GM18517 (cell line): ENCODE measurements at regions not wholly inside any gene's neighbourhood (a gene's known extent, or its start where the extent isn't known, plus 50 kb on each side); places are given as distances from the start of the nearest gene placed in this dataset.

Experiments
- ATAC-seq: cut with Tn5 transposase; IDR thresholded peaks from one replicate; pipeline ENCODE4 v1.9.1; 2021; ENCODE audit warnings: mild to moderate bottlenecking, moderate library complexity; ENCODE audit not compliant: unreplicated experiment

DNA sequence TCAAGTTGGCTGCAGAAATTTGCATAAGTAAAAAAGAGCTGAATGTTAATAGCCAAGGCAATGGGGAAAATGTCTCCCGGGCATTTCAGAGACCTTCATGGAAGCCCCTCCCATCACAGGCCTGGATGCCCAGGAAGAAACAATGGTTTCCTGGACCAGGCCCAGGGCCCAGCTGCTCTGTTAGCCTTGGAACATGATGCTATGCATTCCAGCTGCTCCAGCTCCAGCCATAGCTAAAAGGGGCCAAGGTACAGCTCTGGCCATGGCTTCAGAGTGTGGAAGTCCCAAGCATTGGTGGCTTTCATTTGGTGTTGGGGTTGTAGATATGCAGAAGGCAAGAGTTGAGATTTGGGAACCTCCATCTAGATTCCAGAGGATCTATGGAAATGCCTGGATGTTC, 508.3 kb downstream of the SPRY1 start:
- no peak for ATAC-seq

DNA sequence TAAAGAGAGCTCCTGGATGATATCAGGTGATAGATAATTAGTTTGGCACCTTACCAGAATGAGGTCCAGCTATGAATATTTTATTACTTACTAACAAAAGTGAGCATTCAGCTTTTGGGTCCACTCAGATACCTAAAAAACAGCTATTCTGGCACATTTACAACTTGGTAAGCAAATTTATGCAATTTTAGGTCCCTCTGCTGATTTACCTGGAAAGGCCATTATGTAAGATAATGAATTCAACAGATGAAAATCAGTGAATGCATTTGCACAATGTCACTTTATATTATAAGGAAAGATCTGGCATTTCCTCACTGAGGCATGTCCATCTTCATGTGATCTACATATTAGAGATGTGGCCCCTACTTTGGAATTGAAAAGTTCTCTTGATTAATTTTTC, 517.0 kb downstream of the SPRY1 start:
- ATAC-seq = no peak

DNA sequence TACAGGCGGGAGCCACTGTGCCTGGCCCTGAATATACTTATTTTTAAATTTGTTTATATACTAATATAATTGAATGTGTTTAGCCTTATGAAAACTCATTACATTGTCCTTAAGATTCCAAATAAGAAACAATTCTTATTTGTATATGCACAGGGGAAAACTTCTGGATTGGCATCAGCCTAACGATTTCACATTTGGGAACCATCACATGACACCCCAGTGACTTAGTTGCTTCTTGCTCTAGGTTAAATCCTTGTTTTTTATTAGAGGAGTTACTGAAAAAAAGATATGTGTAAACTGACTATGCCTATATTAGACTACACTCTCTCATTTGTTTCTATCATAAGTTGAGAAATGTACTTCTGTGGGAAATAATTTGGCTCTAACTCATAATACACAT, 520.2 kb downstream of the SPRY1 start:
- no peak for ATAC-seq

DNA sequence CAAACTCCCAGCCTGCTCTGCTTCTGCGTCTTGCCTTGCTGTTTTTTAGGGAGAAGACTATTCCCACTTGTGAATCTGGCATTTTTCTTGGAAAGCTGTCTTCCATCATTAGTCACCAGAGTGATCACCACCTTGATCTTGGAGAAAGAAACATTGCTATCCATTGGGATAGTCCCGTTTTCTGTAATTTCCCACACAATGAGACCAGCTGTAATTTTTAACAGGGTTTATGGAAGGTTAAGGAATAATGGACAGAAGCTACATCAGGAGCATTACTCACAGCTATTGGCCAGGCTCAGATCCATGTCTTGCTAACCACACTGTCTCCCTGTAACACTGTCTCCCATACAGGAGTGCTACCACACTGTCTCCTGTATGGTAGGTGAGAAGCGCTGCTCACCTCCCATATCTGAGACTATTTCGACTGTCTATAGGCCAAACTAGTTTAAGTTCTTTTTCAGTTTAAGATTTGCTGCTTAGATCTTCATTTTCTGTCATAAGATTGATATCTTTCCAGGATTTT, 523.0 kb downstream of the SPRY1 start:
- no peak for ATAC-seq

DNA sequence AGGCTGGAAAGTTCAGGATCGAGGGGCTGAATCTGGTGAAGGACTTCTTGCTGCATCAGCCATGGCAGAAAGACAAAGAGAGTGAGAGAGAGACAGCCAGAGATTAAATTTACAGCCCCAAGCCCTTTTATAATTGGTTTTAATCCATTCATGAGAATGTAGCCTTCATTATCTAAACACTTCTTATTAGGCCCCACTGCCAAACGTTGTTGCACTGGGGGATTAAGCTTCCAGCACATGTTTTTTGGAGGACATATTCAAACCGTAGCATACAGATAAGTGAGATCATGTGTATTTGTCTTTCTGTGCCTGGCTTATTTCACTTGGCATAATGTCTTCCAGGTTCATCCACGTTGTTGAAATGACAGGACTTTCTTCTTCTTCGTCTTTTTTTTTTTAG, 524.7 kb downstream of the SPRY1 start:
- ATAC-seq = no peak

DNA sequence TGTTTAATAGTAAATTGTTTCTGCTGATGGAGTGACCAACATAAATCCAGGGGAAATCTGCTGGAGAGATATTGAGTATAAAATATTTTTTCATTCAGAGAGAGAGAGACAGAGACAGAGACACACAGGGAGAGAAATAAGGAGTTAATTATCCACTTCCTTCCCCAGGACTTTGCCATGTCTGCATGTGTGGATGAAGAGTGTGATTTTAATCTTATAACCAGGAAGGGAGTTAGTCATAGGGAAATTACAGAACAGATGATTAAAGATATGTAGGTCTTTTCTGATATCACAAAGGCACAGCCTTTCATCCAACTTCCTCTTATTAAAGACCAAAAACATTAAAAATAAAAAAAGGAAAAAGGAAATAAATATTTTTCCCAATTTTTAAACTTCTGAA, 526.3 kb downstream of the SPRY1 start:
- ATAC-seq = no peak

DNA sequence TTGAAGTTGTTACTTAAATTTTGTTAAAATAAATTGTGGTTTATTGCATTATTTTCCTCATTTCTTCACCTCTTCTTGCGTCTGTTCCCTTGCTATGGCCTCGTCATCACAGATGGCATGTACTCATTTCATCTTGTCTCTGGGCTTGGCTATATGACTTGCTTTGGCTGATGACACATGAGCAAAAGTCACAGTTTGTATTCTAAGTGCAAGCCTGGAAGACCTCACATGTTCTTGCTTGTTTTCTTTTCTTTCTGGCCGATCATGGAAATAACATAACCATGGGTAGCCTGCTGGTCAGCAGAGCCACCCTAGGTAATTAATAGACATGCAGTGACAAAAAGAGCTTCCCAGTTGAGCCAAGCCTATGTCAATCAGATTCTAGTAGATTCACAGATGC, 527.9 kb downstream of the SPRY1 start:
- ATAC-seq = no peak

DNA sequence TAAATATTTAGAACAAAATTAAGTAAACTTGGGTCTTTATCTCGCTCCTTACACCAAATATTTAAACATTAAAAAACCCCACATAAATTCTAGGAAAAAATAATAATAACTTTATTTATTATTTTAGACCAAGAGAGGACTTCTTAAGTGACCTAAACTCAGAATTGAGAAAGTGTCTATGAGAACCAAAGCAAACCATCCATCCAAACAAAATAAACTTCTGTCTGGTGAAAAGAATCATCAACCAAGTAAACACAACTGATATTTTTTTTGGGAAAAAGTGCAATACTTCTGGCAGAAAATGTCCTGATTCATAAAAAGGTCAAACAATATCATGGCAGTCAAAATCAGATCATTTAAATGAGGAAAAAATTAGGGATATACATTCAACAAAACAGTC, 533.0 kb downstream of the SPRY1 start:
- no peak for ATAC-seq

DNA sequence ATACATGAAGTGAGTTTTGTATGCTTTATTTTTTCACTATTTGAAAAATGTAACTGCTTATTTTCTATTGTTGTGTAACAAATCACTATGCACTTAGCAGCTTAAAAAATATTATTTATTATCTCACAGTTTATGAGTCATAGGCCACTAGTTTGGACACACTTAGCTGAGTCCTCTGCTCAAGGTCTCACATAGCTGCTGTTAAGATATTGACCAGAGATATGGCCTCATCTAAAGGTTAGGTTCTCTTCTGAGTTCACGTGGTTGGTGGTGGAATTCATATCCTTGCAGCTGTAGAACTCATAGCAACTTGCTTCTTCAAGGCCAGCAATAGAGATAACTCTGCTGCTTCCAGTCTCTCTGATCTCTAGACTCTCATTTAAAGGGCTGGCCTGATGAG, 534.4 kb downstream of the SPRY1 start:
- ATAC-seq = no peak

DNA sequence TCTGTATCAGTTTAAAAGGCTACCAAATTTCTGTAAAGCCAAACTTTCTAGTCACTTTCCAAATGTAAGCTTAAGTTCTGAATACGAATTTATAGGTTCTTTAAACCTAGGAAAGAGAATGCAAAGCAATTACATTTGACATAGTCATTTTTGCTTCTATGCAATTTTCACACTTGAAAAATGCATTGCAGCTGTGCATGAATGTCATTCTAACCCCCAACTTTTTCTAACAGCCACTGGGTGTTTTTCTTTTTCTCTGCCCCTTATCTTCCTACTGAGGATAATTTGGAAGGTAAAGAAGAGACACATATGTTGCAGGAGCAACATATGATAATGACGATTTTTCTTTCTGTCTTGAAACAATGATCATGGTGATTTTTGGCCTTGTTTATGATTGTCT, 537.5 kb downstream of the SPRY1 start:
- ATAC-seq = no peak

DNA sequence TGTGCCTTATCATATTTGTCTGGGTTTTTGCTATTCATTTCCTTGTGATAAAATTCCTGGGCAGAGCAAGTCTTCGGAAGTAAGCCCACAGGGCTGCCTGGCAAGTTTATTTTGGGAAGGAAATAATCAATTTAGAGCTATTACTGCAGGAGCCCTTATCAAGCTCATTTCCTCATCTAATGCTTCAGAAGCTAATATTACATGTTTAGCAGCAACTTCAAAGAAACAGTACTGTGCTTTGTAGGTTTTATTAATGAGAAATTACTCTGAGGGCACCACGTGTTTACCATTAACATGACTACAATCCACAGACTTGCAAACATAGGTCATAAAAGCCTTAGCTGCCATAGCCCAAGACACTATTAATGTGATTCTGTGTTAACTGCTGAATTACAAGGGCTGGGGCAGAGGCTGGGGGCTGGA, 540.0 kb downstream of the SPRY1 start:
- no peak for ATAC-seq

DNA sequence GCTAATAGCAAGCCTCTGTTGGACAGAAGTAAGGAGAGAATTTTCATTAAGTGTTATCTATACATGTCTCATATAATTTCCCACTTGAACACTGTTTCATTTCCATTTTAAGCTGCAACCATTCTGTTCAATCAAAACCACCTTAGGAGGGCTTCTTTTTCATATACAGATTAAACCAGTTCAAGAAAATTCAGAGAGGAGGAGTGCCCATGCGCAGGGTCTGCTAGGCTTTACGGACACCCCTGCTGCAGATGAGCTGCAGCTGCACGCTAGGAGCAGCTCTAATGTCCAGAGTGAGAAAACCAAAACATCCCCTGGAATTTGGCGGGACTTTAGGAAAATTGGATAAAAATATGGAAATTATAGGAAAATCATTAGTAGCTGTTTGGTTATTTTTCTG, 541.0 kb downstream of the SPRY1 start:
- no peak for ATAC-seq

DNA sequence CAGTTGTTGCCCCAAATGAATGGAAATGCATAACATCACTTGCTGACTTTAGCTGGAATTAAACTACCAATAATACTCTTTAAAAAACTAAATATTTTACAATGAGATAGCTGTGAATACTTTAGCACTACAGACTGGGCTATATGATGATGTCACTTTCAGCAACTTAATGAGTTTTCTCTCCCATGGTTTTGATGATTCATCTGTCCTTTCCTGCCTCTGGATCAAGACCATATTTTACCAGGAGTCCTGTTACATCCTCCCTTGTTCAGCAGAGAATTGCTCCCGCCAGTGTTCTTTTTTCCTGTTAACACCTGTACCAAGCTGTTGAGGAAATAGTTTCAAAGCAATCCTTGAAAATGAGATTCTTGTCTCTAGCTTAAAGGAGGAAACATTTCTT, 543.0 kb downstream of the SPRY1 start:
- ATAC-seq = no peak

DNA sequence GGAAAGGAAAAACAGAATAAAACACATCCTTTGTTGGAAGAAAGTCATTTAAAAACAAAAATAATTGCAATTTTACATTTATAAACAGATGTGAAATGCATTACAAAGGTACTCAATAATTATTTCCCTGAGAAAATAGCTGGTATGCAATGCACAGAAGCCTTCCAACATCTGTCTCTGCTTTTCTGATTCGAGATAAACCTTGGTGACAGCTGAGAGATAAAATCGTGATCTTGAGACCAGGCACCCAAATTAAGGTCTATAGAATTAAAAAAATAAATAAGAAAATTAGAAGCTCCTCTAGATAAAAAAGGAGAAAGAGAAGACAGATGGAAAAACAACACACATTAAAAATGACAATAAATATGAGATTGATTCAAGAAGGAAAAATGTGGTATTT, 544.0 kb downstream of the SPRY1 start:
- no peak for ATAC-seq

DNA sequence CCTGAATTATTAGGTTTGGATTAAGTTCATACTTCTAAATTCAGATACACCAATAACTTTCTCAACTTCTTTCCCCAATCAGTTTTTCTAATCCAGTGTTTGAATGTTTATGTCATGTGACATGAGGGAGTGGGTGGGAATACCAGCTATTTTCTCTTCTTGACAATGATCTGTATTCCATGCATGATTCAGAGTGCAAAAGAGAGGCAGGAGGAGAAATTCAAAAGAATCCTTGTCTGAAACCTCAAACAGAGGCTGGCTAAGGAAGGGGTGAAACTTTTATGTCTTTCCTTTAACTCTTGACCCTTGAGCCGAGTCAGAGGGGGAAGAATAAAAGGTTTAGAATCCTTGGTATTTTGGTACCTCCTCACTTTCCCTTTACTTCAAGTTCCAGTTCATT, 544.7 kb downstream of the SPRY1 start:
- ATAC-seq = no peak

DNA sequence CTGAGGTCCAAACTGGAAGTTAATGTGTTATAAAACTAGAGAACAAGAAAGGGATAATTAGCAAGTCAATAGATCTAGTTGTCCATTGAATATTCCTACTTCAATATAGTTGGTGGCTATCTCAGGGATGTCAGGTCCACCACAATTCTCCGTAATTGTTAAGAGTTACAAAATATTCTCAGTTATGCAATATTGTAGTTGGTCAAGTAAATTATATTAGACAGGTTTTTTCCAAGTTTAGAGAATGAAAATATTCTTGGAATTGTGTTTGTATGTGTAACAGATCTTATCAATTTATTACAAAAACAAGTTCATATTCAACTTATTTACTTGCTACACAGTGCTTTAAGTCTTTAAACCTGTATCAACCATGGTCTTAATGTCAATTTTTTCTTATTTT, 547.4 kb downstream of the SPRY1 start:
- no peak for ATAC-seq

DNA sequence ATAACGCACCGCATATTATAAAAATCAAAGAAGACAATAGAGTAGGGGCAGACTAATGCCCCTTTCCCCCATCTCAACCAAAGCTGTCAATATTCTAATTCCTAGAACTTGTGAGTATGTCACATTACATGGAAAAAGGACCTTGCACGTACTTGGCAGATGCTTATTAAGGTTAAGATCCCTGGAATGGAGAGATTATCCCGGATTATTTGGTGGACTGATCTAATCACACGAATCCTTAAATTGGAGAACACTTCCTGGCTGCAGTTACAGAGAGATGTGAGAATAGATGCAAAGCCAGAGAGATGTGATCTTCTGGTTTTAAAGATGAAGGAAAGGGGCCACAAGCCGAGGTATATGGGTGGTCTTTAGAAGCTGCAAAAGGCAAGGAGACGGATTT, 548.7 kb downstream of the SPRY1 start:
- ATAC-seq = no peak

DNA sequence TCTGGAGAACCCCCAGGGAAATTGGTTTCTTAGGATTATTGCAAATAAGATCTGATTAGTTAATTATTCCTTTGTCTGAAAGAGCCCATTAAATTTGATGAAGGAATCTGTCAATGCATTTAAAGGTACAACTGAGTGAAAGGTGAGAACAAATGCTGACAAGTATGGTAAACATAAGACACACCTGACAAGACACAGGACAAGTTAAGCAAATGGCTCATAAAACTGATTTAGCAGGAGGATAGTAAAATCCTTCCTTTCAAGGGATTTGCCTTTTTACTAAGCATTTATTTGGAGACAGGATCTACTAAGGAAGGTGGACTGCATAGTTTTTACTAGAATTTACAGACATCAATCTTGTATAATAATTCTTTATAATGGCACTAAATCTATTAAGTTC, 553.9 kb downstream of the SPRY1 start:
- ATAC-seq = no peak

DNA sequence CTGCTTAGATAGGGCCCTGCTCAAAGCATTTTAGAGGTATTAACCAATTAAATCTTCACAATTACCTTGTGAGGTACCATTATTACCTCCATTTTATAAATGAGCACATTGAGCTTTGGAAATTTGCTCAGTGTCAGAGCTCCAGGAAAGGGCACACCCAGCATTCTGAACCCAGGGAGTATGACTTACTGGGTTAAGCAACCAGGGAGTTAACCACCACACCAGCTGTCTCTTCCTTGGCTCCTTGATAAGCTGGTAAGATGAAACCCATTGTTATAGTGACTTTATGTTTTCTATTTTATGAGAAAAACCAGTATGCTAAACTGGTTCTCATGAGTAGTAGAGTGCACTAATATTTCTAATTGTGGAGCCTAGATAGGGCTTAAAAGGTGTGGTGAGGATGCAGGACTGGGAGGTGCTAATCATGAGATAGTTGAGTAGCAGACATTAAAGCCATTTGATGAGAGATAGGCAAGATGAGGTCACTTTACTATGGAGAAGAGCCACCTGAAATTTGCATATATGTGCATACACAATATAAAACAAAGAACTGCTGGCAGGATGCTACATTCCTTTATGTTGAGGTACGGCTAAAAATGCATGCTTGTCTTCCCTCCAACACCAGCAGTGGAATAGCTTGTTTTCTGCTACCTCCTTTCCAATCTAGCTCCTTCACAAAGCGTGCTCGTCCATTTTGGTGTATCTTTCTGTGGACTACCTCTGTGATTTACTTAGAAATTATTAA, 556.1 kb downstream of the SPRY1 start:
- no peak for ATAC-seq

DNA sequence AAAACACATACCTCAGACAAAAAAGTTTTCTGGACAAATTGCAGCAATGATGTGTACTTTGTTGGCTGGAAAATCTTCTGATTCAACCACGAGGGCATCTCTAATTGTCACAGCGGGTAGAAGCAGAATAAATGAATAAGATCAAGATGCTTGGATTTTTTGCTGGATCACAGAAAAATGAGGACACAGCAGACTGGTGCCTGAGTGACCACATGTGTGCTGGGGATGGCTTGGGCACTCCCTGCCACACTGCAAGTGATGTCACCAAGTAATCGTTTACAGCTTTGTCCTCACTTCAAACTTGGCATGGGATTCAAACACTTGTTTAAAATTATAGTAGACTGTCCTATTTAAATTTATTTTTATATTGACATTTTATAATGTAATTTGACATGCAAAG, 557.0 kb downstream of the SPRY1 start:
- no peak for ATAC-seq

DNA sequence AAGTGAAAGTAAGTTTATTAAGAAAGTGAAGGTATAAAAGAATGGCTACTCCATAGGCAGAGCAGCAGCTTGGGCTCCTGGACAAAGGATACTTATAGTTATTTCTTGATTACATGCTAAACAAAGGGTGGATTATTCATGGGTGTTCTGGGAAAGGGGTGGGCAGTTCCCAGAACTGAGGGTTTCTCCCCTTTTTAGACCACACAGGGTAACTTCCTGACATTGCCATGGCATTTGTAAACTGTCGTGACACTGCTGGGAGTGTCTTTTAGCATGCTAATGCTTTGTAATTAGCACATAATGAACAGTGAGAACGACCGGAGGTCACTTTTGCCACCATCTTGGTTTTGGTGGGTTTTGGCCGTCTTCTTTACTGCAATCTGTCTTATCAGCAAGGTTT, 557.6 kb downstream of the SPRY1 start:
- no peak for ATAC-seq

DNA sequence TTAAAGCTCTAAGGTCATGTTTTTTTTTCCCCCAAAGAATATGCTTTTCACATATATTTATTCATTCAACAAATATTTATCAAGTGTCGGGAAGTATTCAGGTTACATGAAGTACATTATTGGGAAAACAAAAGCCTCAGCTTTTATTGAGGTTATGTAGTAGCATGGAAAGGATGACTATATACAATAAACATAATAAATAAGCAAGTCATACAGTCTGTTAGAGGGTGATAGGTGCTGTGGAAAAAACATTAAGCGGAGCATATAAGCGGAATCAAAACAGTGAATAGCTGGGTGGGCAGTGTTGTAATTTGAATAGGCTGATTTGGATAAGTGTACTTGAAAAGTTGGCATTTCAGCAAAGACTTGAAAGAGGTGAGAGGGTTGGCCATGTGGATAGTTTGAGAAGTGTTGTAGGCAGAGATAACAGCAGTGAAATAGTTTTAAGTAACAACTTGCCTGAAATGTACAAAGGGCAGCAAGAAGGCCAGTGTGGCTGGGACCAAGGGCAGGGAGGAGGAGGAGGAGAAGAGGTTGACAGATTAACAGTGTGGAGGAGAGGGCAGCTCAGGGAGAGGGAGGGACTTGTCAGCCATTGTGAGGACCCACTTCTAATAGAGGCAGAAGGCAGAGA, 558.7 kb downstream of the SPRY1 start:
- no peak for ATAC-seq

DNA sequence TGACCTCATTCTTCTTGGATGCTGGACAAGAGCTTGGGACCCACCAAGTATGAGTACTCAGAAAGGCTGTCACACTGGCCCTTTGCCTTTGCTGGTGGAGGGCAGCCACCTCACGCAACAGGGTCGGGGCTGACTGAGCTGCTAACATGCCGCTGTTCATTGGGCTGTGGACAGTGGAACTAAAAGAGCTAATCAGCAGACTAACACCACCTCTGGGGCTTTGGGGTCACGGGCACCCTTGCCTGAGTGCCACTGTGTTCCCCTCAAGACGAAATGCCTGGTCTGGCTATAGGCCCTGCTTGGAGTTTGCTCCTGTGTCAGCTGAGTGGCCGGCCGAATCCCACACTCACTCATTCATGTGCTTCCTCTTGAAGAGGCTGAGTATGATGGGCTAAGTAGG, 559.6 kb downstream of the SPRY1 start:
- no peak for ATAC-seq
